GM23248 (cell line): ENCODE measurements at regions not wholly inside any gene's neighbourhood (a gene's known extent, or its start where the extent isn't known, plus 50 kb on each side); places are given as distances from the start of the nearest gene placed in this dataset.

Experiments used
- EZH2 ChIP-seq: fragments of 200-600 bp; sonication (generic); IDR thresholded peaks from 2 replicates; pipeline ENCODE4 v1.6.1; 2018; ENCODE audit warnings: antibody characterized with exemption, mild to moderate bottlenecking; ENCODE audit not compliant: insufficient read depth, poor library complexity, severe bottlenecking
- EZH2phosphoT487 ChIP-seq: fragments of 200-600 bp; sonication (generic); IDR thresholded peaks from 2 replicates; pipeline ENCODE4 v1.6.1; 2018; ENCODE audit warnings: antibody characterized with exemption, moderate library complexity, mild to moderate bottlenecking, low read depth; ENCODE audit not compliant: insufficient read depth

DNA sequence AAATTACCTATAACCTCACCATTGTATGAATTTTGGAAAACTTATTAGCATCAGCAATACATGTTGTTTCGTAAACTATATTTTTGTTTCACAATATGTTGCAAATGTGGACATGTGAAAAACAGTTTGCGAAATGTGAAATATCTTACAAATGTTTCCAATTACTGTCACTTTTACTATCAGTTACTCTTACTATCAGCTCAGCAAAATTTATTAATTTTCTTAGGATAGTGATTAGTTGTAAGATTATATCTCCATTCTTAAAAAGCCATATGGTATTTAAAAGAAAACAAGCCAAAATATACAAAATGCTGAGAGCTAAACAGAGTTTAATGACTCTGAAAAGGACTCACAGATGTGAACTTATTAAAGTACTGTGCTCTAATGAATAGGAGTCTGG, 111.9 kb upstream of the LPAR1 start:
- TF ChIP-seq EZH2 (no peak), EZH2phosphoT487 (no peak)
